Fibroblast of mammary gland (primary cell): ENCODE measurements at regions not wholly inside any gene's neighbourhood (a gene's known extent, or its start where the extent isn't known, plus 50 kb on each side); places are given as distances from the start of the nearest gene placed in this dataset.

Experiments
- DNase-seq: peaks from one replicate; pipeline ENCODE4 v3.0.0-alpha.2; 2010; ENCODE audit warnings: low read depth
- H3K4me3 ChIP-seq: 2 replicates; pipeline ENCODE4 v1.5.1; 2011; ENCODE audit warnings: low read depth, mild to moderate bottlenecking, low read length, moderate library complexity; ENCODE audit not compliant: control insufficient read depth
- TF ChIP-seq, protein P1 (sequence below): conservative IDR thresholded peaks from 2 replicates; pipeline ENCODE4 v1.5.1; 2011; ENCODE audit warnings: low read depth, low read length, inconsistent platforms; ENCODE audit not compliant: control insufficient read depth, insufficient read depth

DNA sequence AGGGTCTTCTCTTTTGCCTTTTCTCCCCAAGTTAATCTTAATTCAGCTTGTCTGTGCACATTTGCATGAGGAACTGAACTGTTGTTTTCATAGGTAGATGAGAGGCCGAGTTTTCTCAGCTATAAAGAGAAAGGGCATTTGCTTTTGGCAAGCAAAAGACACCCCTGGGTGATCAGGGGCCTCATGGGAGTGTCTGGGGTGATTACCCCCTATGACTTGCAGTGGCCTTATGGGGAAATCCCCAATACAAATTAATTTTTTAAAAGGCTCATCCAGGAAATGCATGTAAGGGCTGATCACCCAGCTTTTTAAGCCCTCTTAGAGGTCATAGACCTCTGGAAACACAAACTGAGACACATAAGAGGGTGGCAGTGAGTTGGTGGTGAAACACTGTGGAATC is 56.4 kb upstream of the HMX1 start:
- TF ChIP-seq, protein P1, sequence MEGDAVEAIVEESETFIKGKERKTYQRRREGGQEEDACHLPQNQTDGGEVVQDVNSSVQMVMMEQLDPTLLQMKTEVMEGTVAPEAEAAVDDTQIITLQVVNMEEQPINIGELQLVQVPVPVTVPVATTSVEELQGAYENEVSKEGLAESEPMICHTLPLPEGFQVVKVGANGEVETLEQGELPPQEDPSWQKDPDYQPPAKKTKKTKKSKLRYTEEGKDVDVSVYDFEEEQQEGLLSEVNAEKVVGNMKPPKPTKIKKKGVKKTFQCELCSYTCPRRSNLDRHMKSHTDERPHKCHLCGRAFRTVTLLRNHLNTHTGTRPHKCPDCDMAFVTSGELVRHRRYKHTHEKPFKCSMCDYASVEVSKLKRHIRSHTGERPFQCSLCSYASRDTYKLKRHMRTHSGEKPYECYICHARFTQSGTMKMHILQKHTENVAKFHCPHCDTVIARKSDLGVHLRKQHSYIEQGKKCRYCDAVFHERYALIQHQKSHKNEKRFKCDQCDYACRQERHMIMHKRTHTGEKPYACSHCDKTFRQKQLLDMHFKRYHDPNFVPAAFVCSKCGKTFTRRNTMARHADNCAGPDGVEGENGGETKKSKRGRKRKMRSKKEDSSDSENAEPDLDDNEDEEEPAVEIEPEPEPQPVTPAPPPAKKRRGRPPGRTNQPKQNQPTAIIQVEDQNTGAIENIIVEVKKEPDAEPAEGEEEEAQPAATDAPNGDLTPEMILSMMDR, result no peak
- no peak for DNase-seq
- no peak overlapping the region for H3K4me3 ChIP-seq

DNA sequence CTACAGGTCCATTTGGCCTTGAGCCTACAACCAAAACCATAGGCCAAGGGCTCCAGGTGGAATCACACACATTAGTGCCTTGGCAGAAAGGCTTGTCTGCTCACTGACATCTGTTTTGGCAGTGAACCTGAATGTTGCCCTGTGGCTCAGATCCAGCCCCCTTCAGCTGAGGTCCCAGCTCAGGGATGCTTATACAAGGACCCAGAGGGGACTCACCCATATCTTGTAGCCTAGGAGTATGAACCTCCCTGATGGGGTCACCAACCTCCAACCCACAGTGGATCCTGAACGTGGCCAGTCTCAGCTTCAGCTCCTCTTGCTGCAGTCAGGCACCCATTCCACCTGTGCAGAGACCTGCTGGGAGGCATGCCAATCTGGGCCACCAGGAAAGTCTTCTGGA is 50.8 kb upstream of the HMX1 start:
- DNase-seq, result no peak
- no peak overlapping the region for H3K4me3 ChIP-seq
- TF ChIP-seq, protein P1, result no peak

DNA sequence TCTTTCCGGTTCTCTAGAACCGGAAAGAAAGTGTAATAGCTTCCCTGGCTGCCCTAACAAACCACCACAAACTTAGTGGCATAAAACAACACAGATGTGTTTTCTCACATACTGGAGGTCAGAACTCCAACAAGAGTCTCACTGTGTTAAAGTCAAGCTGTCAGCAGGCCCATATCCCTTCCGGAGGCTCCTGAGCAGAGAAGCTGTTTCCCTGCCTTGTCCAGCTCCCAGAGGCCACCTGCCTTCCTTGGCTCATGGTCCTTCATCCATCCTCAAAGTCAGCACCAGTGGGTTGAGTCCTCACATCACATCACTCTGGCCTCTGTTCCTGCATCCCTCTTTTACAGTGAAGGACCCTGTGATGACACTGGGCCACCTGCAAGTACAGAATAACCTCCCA is 49.8 kb upstream of the HMX1 start:
- TF ChIP-seq, protein P1, result no peak
- no peak overlapping the region for H3K4me3 ChIP-seq
- no peak for DNase-seq
